ENCODE measurements at regions not wholly inside any gene's neighbourhood (a gene's known extent, or its start where the extent isn't known, plus 50 kb on each side); places are given as distances from the start of the nearest gene placed in this dataset.

DNA sequence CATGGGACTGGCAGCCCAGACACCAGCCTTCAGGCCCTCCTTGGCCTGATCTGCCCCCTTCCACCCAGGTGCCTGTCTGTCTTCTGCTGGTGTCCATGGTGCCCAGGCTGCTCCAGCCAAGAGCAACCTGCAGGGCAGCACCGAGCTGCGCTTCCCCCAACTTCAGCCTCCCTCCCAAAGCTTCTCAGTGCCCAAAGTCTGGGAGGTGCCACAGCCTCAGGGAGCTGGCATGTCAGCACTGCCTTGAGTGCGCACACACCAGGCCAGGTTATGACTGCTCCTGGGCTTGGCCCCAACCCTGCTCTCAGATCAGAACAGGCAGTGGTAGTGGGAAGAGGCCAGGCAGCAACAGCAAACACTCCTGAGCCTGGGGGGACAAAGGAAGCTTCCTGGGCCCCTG, 304.6 kb upstream of the NRG3 start:
- no peak for FAIRE-seq
- Histone ChIP-seq H2BK5ac (ENCODE audit: low read depth, low read length) (no peak overlapping the region), H2BK12ac (ENCODE audit: low read depth, low read length) (no peak overlapping the region), H3K14ac (ENCODE audit: insufficient read length) (no peak overlapping the region), H3K23ac (ENCODE audit: insufficient read length) (no peak overlapping the region), H2AK5ac (ENCODE audit: low read depth, low read length) (no peak overlapping the region), H3K36me3 (ENCODE audit: control insufficient read depth in 2 of 4, insufficient read depth in 4 of 4, low read length in 3 of 4) (no peaks in the 10 kb centered on the region), H3K79me2 (ENCODE audit: control insufficient read depth in 1 of 2, insufficient read depth in 2 of 2, low read length in 2 of 2) (no peaks in the 10 kb centered on the region), H3K18ac (ENCODE audit: extremely low read depth, low read length) (no peak overlapping the region; the same call in 1 of the 2 replicates), H3K27ac (ENCODE audit: low read depth, low read length) (no peak overlapping the region), H4K5ac (ENCODE audit: insufficient read length, low read depth, low read length) (no peak overlapping the region), H2BK20ac (ENCODE audit: low read length) (no peak overlapping the region), H4K20me1 (replicated peaks in 1 of 2; ENCODE audit: control insufficient read depth in 1 of 2, insufficient read depth in 2 of 2, low read length in 2 of 2) (no peaks in the 10 kb centered on the region), H3K27me3 (replicated peaks in 1 of 4; ENCODE audit: control insufficient read depth in 3 of 4, extremely low read depth in 1 of 4, insufficient read depth in 3 of 4, low read length in 3 of 4) (no peaks in the 10 kb centered on the region), H3K9ac (replicated peaks in 1 of 4; ENCODE audit: extremely low read depth in 1 of 4, low read depth in 3 of 4, low read length in 3 of 4) (no peak overlapping the region), H3K23me2 (ENCODE audit: low read depth, low read length) (no peaks in the 10 kb centered on the region), H3K4me2 (ENCODE audit: insufficient read depth in 1 of 2, low read depth in 2 of 2, low read length in 2 of 2) (no peak overlapping the region), H4K91ac (replicated peaks; ENCODE audit: insufficient read length, low read length) (no peak overlapping the region), H3K79me1 (ENCODE audit: low read depth, low read length) (no peaks in the 10 kb centered on the region), H3K4ac (replicated peaks; ENCODE audit: insufficient read length, low read depth, low read length) (no peak overlapping the region), H2AFZ (ENCODE audit: low read length) (no peak overlapping the region), H2BK15ac (ENCODE audit: low read length) (no peak overlapping the region), H2BK120ac (replicated peaks; ENCODE audit: low read depth, low read length) (no peak overlapping the region), H3K4me1 (replicated peaks in 1 of 4; ENCODE audit: control insufficient read depth in 3 of 4, insufficient read depth in 4 of 4, low read length in 3 of 4) (no peaks in the 10 kb centered on the region), H4K8ac (ENCODE audit: extremely low read depth, insufficient read depth, low read length) (peak overlapping the region; percentile 79; the same call in 1 of the 2 replicates), H3K9me3 (ENCODE audit: insufficient read depth in 2 of 2, low read depth in 1 of 2, low read length in 1 of 2) (no peaks in the 10 kb centered on the region), H3K56ac (replicated peaks; ENCODE audit: insufficient read length, low read depth, low read length) (no peak overlapping the region), H3K4me3 (ENCODE audit: extremely low read depth in 1 of 4, insufficient read depth in 2 of 4, low read depth in 3 of 4, low read length in 4 of 4) (no peak overlapping the region)
- ChIA-PET POLR2A (ENCODE audit: partially characterized antibody) (no interaction called here), CTCF (ENCODE audit: partially characterized antibody) (interaction anchor here (1.5 kb wide), 1 partner anchor 9 kb away, joined by 3 read pairs; no protein-coding TSS in a partner anchor)
- WGBS, 2 experiments (ENCODE audit: extremely low coverage in 1 of 2, insufficient coverage in 1 of 2, insufficient read length in 1 of 2, insufficient replicate concordance in 2 of 2, low coverage in 1 of 2, low lambda C conversion rate in 2 of 2, missing lambda C conversion rate in 1 of 2) = 100% methylated on average over 3 of the region's 3 CpGs; no CpG with 5 or more reads in 1 of the 2 experiments
- TF ChIP-seq CREB1 (IDR thresholded peaks at IDR 0.05) (no peak), E2F6 (IDR thresholded peaks at IDR 0.05) (no peak)
- DNase-seq (ENCODE audit: low read depth in 1 of 2, low spot score in 2 of 2) = no peak
